Skeletal muscle satellite cell (primary cell): ENCODE measurements at regions not wholly inside any gene's neighbourhood (a gene's known extent, or its start where the extent isn't known, plus 50 kb on each side); places are given as distances from the start of the nearest gene placed in this dataset.
A peak's percentile ranks its signal among the peaks of the same experiment; 100 is the strongest.

Source experiments
- H3K27me3 ChIP-seq: 2 replicates; pipeline ENCODE4 v1.7.0; 2013; ENCODE audit warnings: low read length; ENCODE audit not compliant: control insufficient read depth, insufficient read depth
- H3K36me3 ChIP-seq: 2 replicates; pipeline ENCODE4 v1.7.0; 2013; ENCODE audit warnings: mild to moderate bottlenecking, control low read depth, low read length; ENCODE audit not compliant: insufficient read depth
- H3K4me1 ChIP-seq: 2 replicates; pipeline ENCODE4 v1.7.0; 2013; ENCODE audit warnings: low read length; ENCODE audit not compliant: control insufficient read depth, insufficient read depth
- H3K4me2 ChIP-seq: 2 replicates; pipeline ENCODE4 v1.7.0; 2013; ENCODE audit warnings: mild to moderate bottlenecking, low read length
- H3K4me3 ChIP-seq: 2 replicates; pipeline ENCODE4 v1.7.0; 2013; ENCODE audit warnings: low read length
- H3K9ac ChIP-seq: 2 replicates; pipeline ENCODE4 v1.7.0; 2013; ENCODE audit warnings: mild to moderate bottlenecking, low read depth, low read length, moderate library complexity
- H3K9me3 ChIP-seq: replicated peaks from 2 replicates; pipeline ENCODE4 v1.7.0; 2013; ENCODE audit warnings: mild to moderate bottlenecking, control low read depth, low read length

- no peak overlapping the region for H3K4me3 ChIP-seq
- H3K9me3 ChIP-seq: no peaks in the 10 kb centered on the region
- no peak overlapping the region for H3K9ac ChIP-seq
- H3K4me2 ChIP-seq: no peak overlapping the region
- no peaks in the 10 kb centered on the region for H3K27me3 ChIP-seq
- H3K36me3 ChIP-seq: no peaks in the 10 kb centered on the region
- peaks cover 4% of the 10 kb centered on the region for H3K4me1 ChIP-seq
Measured at GRCh38 chr6:142537612-142538478, 236.0 kb downstream of the ADGRG6 start.

- Histone ChIP-seq H3K36me3 (no peaks in the 10 kb centered on the region), H3K4me1 (peaks cover 4% of the 10 kb centered on the region), H3K9ac (no peak overlapping the region), H3K27me3 (peaks cover 2% of the 10 kb centered on the region), H3K4me3 (no peak overlapping the region), H3K9me3 (no peaks in the 10 kb centered on the region), H3K4me2 (no peak overlapping the region)
Measured at GRCh38 chr6:142542704-142543233, 241.0 kb downstream of the ADGRG6 start.

- no peak overlapping the region for H3K4me3 ChIP-seq
- H3K4me1 ChIP-seq: peaks cover 4% of the 10 kb centered on the region
- H3K27me3 ChIP-seq: peaks cover 2% of the 10 kb centered on the region
- H3K36me3 ChIP-seq: no peaks in the 10 kb centered on the region
- H3K4me2 ChIP-seq: no peak overlapping the region
- no peaks in the 10 kb centered on the region for H3K9me3 ChIP-seq
- no peak overlapping the region for H3K9ac ChIP-seq
Measured at GRCh38 chr6:142543606-142544005, 241.8 kb downstream of the ADGRG6 start.

GRCh38 chr6:142544199-142544838, 242.5 kb downstream of the ADGRG6 start:
- H3K9me3 ChIP-seq: no peaks in the 10 kb centered on the region
- no peak overlapping the region for H3K4me3 ChIP-seq
- no peak overlapping the region for H3K9ac ChIP-seq
- no peak overlapping the region for H3K4me2 ChIP-seq
- H3K36me3 ChIP-seq: no peaks in the 10 kb centered on the region
- H3K4me1 ChIP-seq: peaks cover 4% of the 10 kb centered on the region
- peaks cover 2% of the 10 kb centered on the region for H3K27me3 ChIP-seq

- H3K27me3 ChIP-seq: peaks cover 2% of the 10 kb centered on the region
- no peaks in the 10 kb centered on the region for H3K36me3 ChIP-seq
- H3K4me1 ChIP-seq: peaks cover 4% of the 10 kb centered on the region
- H3K9ac ChIP-seq: no peak overlapping the region
- no peaks in the 10 kb centered on the region for H3K9me3 ChIP-seq
- H3K4me2 ChIP-seq: no peak overlapping the region
- H3K4me3 ChIP-seq: no peak overlapping the region
Measured at GRCh38 chr6:142545147-142545546, 243.3 kb downstream of the ADGRG6 start.

GRCh38 chr6:142548566-142548965, 246.8 kb downstream of the ADGRG6 start:
- Histone ChIP-seq H3K36me3 (no peaks in the 10 kb centered on the region), H3K4me2 (no peak overlapping the region), H3K27me3 (peaks cover 2% of the 10 kb centered on the region), H3K9me3 (no peaks in the 10 kb centered on the region), H3K9ac (no peak overlapping the region), H3K4me1 (peaks cover 12% of the 10 kb centered on the region), H3K4me3 (no peak overlapping the region)

GRCh38 chr6:142550310-142551063, 248.7 kb downstream of the ADGRG6 start:
- H3K27me3 ChIP-seq: peaks cover 2% of the 10 kb centered on the region
- H3K9ac ChIP-seq: no peak overlapping the region
- no peaks in the 10 kb centered on the region for H3K9me3 ChIP-seq
- H3K4me2 ChIP-seq: no peak overlapping the region
- H3K4me3 ChIP-seq: no peak overlapping the region
- H3K4me1 ChIP-seq: peaks cover 12% of the 10 kb centered on the region
- H3K36me3 ChIP-seq: no peaks in the 10 kb centered on the region

- H3K4me1 ChIP-seq: peaks cover 12% of the 10 kb centered on the region
Measured at GRCh38 chr6:142551274-142551811, 249.5 kb downstream of the ADGRG6 start.

GRCh38 chr6:142558786-142559185, 257.0 kb downstream of the ADGRG6 start:
- no peaks in the 10 kb centered on the region for H3K27me3 ChIP-seq
- H3K36me3 ChIP-seq: no peaks in the 10 kb centered on the region
- H3K9me3 ChIP-seq: no peaks in the 10 kb centered on the region
- H3K4me3 ChIP-seq: no peak overlapping the region
- H3K4me2 ChIP-seq: no peak overlapping the region
- no peaks in the 10 kb centered on the region for H3K4me1 ChIP-seq
- H3K9ac ChIP-seq: no peak overlapping the region

More at GRCh38 chr6:142551274-142551811, 249.5 kb downstream of the ADGRG6 start:
- peaks cover 2% of the 10 kb centered on the region for H3K27me3 ChIP-seq
- H3K4me3 ChIP-seq: no peak overlapping the region
- H3K9me3 ChIP-seq: no peaks in the 10 kb centered on the region
- no peak overlapping the region for H3K9ac ChIP-seq
- H3K4me2 ChIP-seq: peak overlapping the region; percentile 46
- no peaks in the 10 kb centered on the region for H3K36me3 ChIP-seq

GRCh38 chr6:142561511-142562265, 259.9 kb downstream of the ADGRG6 start:
- Histone ChIP-seq H3K9me3 (no peaks in the 10 kb centered on the region), H3K27me3 (no peaks in the 10 kb centered on the region), H3K9ac (no peak overlapping the region), H3K4me3 (no peak overlapping the region), H3K4me2 (no peak overlapping the region), H3K4me1 (no peaks in the 10 kb centered on the region), H3K36me3 (no peaks in the 10 kb centered on the region)
